Transverse colon (tissue), 4 donors: ENCODE measurements at regions not wholly inside any gene's neighbourhood (a gene's known extent, or its start where the extent isn't known, plus 50 kb on each side); places are given as distances from the start of the nearest gene placed in this dataset.

Source experiments
- DNase-seq: peaks from one replicate; pipeline ENCODE4 v3.0.0-alpha.2; 2019
- H3K27ac ChIP-seq, 4 donors: fragments of 200-600 bp; sonication (generic); 2 replicates each; pipeline ENCODE4 v1.5.1; 2016 to 2018; ENCODE audit warnings: inconsistent platforms in 4 of 4
- H3K27me3 ChIP-seq: fragments of 200-600 bp; sonication (generic); 2 replicates; pipeline ENCODE4 v1.5.1; 2017; ENCODE audit warnings: inconsistent platforms
- H3K36me3 ChIP-seq, 4 donors: fragments of 200-600 bp; sonication (generic); 2 replicates each; pipeline ENCODE4 v1.5.1; 2017 to 2019; ENCODE audit warnings: inconsistent platforms in 4 of 4
- H3K4me1 ChIP-seq, 4 donors: fragments of 200-600 bp; sonication (generic); 2 replicates each; pipeline ENCODE4 v1.5.1; 2017 to 2020; ENCODE audit warnings: inconsistent platforms in 4 of 4
- H3K4me3 ChIP-seq, 4 donors: fragments of 200-600 bp; sonication (generic); 1 replicate in 1 of 4; 2 replicates in 3 of 4; pipeline versions ENCODE4 v1.5.1 to v1.6.1; 2017 to 2019; ENCODE audit warnings: inconsistent platforms in 4 of 4
- H3K9me3 ChIP-seq, 2 donors: fragments of 200-600 bp; sonication (generic); 2 replicates each; pipeline ENCODE4 v1.5.1; 2017 to 2019; ENCODE audit warnings: inconsistent platforms in 2 of 2
- EP300 ChIP-seq: sonication (generic); formaldehyde crosslinking; IDR thresholded peaks from one replicate; pipeline ENCODE4 v1.6.1; 2017; ENCODE audit warnings: antibody characterized with exemption, low read depth
- POLR2A ChIP-seq: fragments of 450-650 bp; IDR thresholded peaks from one replicate; pipeline ENCODE4 v1.6.1; 2016; ENCODE audit warnings: antibody characterized with exemption, mild to moderate bottlenecking, moderate library complexity
- POLR2AphosphoS5 ChIP-seq, 3 donors: sonication (generic); formaldehyde crosslinking; IDR thresholded peaks; one replicate each; pipeline ENCODE4 v1.6.1; 2016; ENCODE audit warnings: antibody characterized with exemption in 3 of 3
- WGBS, 2 donors: methylation state at CpG; one replicate each; pipeline ENCODE4 v1.1.5; 2018; ENCODE audit warnings: low coverage in 1 of 2; 5-methylcytosine and 5-hydroxymethylcytosine counted together
- in situ Hi-C, 4 donors: fragments of 200-750 bp; cut with MboI; loops; one replicate each; pipeline versions ENCODE4 v1.15.0 to v1.15.1; 2017; ENCODE audit warnings: low sequenced_read_pairs in 3 of 4, low pct_ligation_motif_present in 1 of 4, low pct_unique_long_range_greater_than_20kb in 1 of 4
- intact Hi-C: fragments of 100-400 bp; cut with DNase I; formaldehyde crosslinking; loops from one replicate; pipeline ENCODE4 v1.15.1; 2023; ENCODE audit warnings: low total_unique reads
- TF ChIP-seq, protein P1 (sequence below), 5 experiments: fragments of 200-600 bp in 3 of 5; fragments of 450-650 bp in 2 of 5; sonication (generic) in 3 of 5; IDR thresholded peaks; 1 replicate in 2 of 5; 2 replicates in 3 of 5; pipeline ENCODE4 v1.5.1; 2016 to 2017; ENCODE audit warnings: antibody characterized with exemption in 5 of 5, inconsistent platforms in 3 of 5, mild to moderate bottlenecking in 2 of 5, moderate library complexity in 1 of 5

DNA sequence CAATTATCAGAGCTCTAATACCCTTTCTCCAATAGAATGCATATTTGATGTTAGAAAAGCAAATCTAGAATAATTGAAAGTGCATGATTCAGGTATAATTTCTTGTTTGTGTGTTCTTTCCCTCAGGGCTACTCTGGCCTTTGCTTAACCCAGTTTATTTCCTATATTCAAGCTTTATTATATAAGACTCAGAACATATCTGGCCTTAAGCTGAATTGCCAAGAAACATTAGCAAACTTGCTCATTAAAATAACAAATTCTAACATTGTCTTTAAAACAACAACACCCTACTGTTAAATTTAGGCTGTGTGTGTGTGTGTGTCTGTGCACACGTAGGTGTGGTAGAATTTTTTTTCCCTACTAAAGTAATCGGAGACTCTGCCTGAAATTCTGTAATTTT is 426.5 kb downstream of the UTRN start:
- Histone ChIP-seq H3K4me3 (no peak overlapping the region), H3K27ac (no peak overlapping the region), H3K36me3 (no peaks in the 10 kb centered on the region), H3K9me3 (no peaks in the 10 kb centered on the region), H3K4me1 (peaks cover 0 to 16% (median 3%) of the 10 kb centered on the region in 4 donors), H3K27me3 (no peaks in the 10 kb centered on the region)
- DNase-seq: no peak
- intact Hi-C loops: no loop called here
- 95 to 100% methylated on average over 1 to 2 of the region's 2 CpGs for WGBS, 2 donors
- in situ Hi-C loops: no loop called here
- no peak for TF ChIP-seq EP300
- TF ChIP-seq POLR2AphosphoS5 (IDR thresholded peaks at IDR 0.05): no peak
- TF ChIP-seq, protein P1, sequence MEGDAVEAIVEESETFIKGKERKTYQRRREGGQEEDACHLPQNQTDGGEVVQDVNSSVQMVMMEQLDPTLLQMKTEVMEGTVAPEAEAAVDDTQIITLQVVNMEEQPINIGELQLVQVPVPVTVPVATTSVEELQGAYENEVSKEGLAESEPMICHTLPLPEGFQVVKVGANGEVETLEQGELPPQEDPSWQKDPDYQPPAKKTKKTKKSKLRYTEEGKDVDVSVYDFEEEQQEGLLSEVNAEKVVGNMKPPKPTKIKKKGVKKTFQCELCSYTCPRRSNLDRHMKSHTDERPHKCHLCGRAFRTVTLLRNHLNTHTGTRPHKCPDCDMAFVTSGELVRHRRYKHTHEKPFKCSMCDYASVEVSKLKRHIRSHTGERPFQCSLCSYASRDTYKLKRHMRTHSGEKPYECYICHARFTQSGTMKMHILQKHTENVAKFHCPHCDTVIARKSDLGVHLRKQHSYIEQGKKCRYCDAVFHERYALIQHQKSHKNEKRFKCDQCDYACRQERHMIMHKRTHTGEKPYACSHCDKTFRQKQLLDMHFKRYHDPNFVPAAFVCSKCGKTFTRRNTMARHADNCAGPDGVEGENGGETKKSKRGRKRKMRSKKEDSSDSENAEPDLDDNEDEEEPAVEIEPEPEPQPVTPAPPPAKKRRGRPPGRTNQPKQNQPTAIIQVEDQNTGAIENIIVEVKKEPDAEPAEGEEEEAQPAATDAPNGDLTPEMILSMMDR (IDR thresholded peaks at IDR 0.05): no peak
- no peak for TF ChIP-seq POLR2A

DNA sequence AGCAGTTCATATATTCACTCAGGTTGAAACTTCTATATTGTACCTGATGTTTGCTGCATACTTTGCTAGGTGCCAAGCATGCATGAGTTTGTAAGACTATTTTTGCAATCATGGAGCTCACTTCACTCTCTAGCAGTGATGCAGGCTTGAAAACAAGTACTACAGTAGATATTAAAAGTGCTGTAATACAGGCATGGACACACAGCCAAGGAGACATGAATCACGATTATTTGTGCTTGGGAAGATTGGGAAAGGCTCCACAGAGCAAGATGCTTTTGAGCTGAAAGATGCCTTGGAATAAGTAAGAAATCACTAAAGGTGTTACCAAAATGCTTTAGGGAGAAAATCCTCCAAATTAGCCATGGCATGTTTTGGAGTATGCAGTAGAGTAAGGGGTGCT is 427.4 kb downstream of the UTRN start:
- DNase-seq: no peak
- intact Hi-C loops (no loop called here), in situ Hi-C loops (no loop called here)
- no peak overlapping the region for H3K27ac ChIP-seq
- H3K27me3 ChIP-seq: no peaks in the 10 kb centered on the region
- H3K36me3 ChIP-seq: no peaks in the 10 kb centered on the region
- H3K4me1 ChIP-seq: peaks cover 0 to 16% (median 3%) of the 10 kb centered on the region in 4 donors
- TF ChIP-seq POLR2AphosphoS5 (IDR thresholded peaks at IDR 0.05) (no peak), EP300 (no peak), POLR2A (no peak)
- TF ChIP-seq, protein P1 (IDR thresholded peaks at IDR 0.05): no peak
- no peaks in the 10 kb centered on the region for H3K9me3 ChIP-seq
- WGBS, 2 donors: 50 to 61% methylated on average over 1 of the region's 1 CpG
- H3K4me3 ChIP-seq: no peak overlapping the region

DNA sequence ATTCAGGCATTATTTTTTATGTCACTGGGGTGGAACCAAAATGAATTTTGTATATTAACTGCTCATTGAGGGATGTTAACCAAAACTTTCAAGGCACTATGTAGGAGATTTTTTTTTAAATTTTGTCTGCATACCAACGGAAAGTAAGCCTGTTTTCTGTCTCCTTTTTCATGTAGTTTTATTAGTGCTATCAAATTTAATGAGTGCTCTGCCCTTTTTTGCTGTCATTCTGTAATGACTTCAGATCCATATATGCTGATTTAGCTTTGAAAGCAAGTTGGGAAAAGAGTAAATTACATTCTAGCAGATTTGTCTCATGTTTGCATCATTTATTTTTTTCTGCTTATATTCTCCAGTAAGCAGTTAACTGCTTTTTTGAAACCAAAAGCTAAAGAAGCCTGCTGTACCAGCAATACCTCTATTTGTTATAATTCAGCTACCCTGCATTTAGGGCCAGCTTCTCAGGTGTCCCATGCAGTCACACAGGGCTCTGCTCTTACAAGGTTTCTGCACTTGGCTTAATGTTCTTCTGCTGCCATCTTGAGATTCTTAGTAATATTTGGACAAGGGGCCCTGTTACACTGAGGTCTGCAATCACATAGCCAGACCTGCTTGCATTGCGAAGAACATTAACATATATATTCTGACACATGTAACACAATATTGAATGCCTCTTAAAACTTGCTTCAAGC is 429.0 kb downstream of the UTRN start:
- intact Hi-C loops: no loop called here
- Histone ChIP-seq H3K36me3 (no peaks in the 10 kb centered on the region), H3K27ac (no peak overlapping the region), H3K9me3 (no peaks in the 10 kb centered on the region), H3K27me3 (no peaks in the 10 kb centered on the region), H3K4me1 (peaks cover 0 to 16% (median 3%) of the 10 kb centered on the region in 4 donors), H3K4me3 (no peak overlapping the region)
- 17 to 66% methylated on average over 1 to 2 of the region's 2 CpGs for WGBS, 2 donors
- no peak for DNase-seq
- in situ Hi-C loops: no loop called here
- TF ChIP-seq POLR2A (no peak), POLR2AphosphoS5 (IDR thresholded peaks at IDR 0.05) (no peak), EP300 (no peak)
- TF ChIP-seq, protein P1 (IDR thresholded peaks at IDR 0.05): no peak

DNA sequence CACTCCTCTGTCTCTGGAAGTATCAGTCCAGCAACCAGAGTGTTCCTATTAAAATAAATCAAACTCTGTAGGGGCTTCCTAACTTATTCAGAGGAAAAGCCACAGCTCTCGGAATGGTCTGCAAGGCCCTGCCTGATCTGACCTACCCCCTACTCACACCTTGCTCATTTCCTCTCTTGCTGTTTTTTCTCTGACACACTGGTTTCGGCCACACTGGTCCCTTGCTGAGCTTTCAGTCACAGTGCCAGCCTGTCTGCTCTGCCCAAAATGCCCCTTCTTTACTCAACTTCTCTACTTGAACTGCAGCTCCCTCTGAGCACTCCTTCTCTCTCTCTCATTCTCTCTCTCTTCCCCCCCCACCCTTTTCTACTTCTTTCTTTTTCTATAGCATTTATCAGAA is 430.2 kb downstream of the UTRN start:
- no peak overlapping the region for H3K27ac ChIP-seq
- in situ Hi-C loops: no loop called here
- whole genome bisulfite sequencing, 2 donors: 78 to 90% methylated on average over 2 of the region's 2 CpGs
- no peak overlapping the region for H3K4me3 ChIP-seq
- H3K9me3 ChIP-seq: no peaks in the 10 kb centered on the region
- no peaks in the 10 kb centered on the region for H3K27me3 ChIP-seq
- intact Hi-C loops: no loop called here
- H3K4me1 ChIP-seq: peaks cover 0 to 16% (median 3%) of the 10 kb centered on the region in 4 donors
- DNase-seq: peak; percentile 18
- TF ChIP-seq POLR2AphosphoS5 (IDR thresholded peaks at IDR 0.05) (no peak), POLR2A (no peak), EP300 (no peak)
- TF ChIP-seq, protein P1 (IDR thresholded peaks at IDR 0.05): no peak
- no peaks in the 10 kb centered on the region for H3K36me3 ChIP-seq
